ENCODE measurements at regions not wholly inside any gene's neighbourhood (a gene's known extent, or its start where the extent isn't known, plus 50 kb on each side); places are given as distances from the start of the nearest gene placed in this dataset.

- TF ChIP-seq, protein P1, sequence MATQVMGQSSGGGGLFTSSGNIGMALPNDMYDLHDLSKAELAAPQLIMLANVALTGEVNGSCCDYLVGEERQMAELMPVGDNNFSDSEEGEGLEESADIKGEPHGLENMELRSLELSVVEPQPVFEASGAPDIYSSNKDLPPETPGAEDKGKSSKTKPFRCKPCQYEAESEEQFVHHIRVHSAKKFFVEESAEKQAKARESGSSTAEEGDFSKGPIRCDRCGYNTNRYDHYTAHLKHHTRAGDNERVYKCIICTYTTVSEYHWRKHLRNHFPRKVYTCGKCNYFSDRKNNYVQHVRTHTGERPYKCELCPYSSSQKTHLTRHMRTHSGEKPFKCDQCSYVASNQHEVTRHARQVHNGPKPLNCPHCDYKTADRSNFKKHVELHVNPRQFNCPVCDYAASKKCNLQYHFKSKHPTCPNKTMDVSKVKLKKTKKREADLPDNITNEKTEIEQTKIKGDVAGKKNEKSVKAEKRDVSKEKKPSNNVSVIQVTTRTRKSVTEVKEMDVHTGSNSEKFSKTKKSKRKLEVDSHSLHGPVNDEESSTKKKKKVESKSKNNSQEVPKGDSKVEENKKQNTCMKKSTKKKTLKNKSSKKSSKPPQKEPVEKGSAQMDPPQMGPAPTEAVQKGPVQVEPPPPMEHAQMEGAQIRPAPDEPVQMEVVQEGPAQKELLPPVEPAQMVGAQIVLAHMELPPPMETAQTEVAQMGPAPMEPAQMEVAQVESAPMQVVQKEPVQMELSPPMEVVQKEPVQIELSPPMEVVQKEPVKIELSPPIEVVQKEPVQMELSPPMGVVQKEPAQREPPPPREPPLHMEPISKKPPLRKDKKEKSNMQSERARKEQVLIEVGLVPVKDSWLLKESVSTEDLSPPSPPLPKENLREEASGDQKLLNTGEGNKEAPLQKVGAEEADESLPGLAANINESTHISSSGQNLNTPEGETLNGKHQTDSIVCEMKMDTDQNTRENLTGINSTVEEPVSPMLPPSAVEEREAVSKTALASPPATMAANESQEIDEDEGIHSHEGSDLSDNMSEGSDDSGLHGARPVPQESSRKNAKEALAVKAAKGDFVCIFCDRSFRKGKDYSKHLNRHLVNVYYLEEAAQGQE (IDR thresholded peaks at IDR 0.05; ENCODE audit: insufficient read depth in 1 of 2, low read depth in 2 of 2, low read length in 2 of 2), result no peak
- no peak for TF ChIP-seq POLR2AphosphoS5 (IDR thresholded peaks at IDR 0.05; ENCODE audit: low read depth, low read length)
- no peak for TF ChIP-seq FOXP2 (optimal IDR thresholded peaks at IDR 0.05; ENCODE audit: borderline replicate concordance, extremely low read depth, extremely low read length, insufficient read depth)
- no peak for TF ChIP-seq SIN3A (IDR thresholded peaks at IDR 0.05; ENCODE audit: borderline replicate concordance, insufficient read depth, low read length)
- no peak for TF ChIP-seq TAF1 (IDR thresholded peaks at IDR 0.05; ENCODE audit: borderline replicate concordance, insufficient read depth, low read length)
Observed at GRCh38 chr13:79680485-79680884, 199.5 kb downstream of the NDFIP2 start.

DNA sequence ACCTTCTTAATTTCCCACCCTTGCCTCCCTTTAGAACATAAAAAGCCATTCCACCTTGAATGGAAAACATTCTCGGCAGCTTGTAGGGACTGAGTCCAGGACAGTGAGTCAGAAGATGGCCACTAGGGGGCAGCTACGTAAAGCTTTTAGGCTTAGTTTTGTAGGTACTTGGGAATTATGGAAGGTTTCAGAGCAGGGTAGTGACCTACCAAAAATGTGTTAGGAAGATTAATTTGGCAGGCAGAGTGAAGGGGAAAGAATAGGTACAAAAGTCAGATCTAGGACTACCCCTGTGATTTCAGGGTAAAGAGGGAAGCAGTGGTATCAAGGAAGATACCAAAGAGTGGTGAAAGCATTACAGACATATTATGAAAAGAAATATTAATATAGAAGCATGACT lies 198.4 kb downstream of the NDFIP2 start:
- TF ChIP-seq, protein P1 (IDR thresholded peaks at IDR 0.05; ENCODE audit: insufficient read depth in 1 of 2, low read depth in 2 of 2, low read length in 2 of 2), result no peak
- no peak for TF ChIP-seq FOXP2 (optimal IDR thresholded peaks at IDR 0.05; ENCODE audit: borderline replicate concordance, extremely low read depth, extremely low read length, insufficient read depth)

DNA sequence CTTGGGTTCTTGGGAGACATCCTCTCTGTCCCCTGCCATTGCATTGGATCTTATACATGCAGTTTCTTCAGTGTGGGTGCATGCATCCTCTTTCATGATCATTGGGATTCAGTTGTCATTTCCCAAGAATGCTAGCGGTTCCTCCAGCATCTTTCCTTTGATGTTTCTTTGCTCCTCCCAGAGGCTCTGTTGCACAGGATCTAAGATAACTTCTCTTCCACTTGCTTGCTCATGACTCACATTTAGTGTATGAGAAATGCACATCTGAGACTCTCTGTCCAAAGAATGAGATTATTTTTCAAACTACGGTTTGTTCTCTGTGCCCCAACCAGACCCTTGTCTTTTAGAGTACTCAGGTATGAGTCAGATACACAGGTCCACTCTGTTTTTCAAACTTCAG lies 197.1 kb downstream of the NDFIP2 start:
- TF ChIP-seq POLR2AphosphoS5 (IDR thresholded peaks at IDR 0.05; ENCODE audit: low read depth, low read length) (no peak), TAF1 (IDR thresholded peaks at IDR 0.05; ENCODE audit: borderline replicate concordance, insufficient read depth, low read length) (no peak), SIN3A (IDR thresholded peaks at IDR 0.05; ENCODE audit: borderline replicate concordance, insufficient read depth, low read length) (no peak), FOXP2 (optimal IDR thresholded peaks at IDR 0.05; ENCODE audit: borderline replicate concordance, extremely low read depth, extremely low read length, insufficient read depth) (no peak)
- TF ChIP-seq, protein P1 (IDR thresholded peaks at IDR 0.05; ENCODE audit: insufficient read depth in 1 of 2, low read depth in 2 of 2, low read length in 2 of 2), result no peak

DNA sequence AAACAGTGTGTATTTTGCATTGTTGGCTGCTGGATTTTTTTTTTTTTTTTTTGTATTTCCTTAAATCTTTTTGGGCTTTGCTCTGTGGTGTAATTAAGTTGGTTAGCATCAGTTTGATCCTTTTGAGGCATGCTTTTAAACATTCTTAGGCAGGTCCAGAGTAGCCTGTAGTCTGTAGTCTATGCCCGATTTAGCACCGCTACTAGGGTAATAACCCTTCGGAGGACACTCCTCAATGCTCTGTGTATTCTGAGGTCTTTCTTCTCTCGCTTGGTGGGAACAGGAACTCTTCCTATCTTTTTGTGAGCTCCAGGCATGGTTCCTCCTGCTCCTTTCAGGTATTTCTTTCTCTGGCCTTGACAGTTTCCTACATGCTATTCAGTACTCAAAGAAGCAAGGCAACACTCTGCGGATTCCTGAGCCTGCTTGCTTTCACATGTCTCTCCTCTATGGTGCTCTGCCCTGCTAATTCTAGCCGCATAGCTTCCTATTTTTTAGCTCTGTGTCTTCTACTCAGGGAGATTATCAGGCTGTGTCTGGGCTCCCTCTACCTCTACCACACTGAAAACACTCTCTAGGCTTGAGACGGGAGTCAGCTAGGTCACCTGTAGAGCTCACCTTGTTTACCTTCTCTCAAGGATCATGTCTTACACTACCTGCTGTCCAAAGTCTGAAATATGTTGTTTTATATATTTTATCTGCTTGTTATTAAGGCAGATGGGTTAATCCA lies 195.1 kb downstream of the NDFIP2 start:
- no peak for TF ChIP-seq FOXP2 (optimal IDR thresholded peaks at IDR 0.05; ENCODE audit: borderline replicate concordance, extremely low read depth, extremely low read length, insufficient read depth)
- no peak for TF ChIP-seq POLR2AphosphoS5 (IDR thresholded peaks at IDR 0.05; ENCODE audit: low read depth, low read length)
- TF ChIP-seq SIN3A (IDR thresholded peaks at IDR 0.05; ENCODE audit: borderline replicate concordance, insufficient read depth, low read length), result no peak
- TF ChIP-seq TAF1 (IDR thresholded peaks at IDR 0.05; ENCODE audit: borderline replicate concordance, insufficient read depth, low read length), result no peak
- TF ChIP-seq, protein P1 (IDR thresholded peaks at IDR 0.05; ENCODE audit: insufficient read depth in 1 of 2, low read depth in 2 of 2, low read length in 2 of 2), result no peak

All from PFSK-1 (cell line).